ENCODE measurements at regions not wholly inside any gene's neighbourhood (a gene's known extent, or its start where the extent isn't known, plus 50 kb on each side); places are given as distances from the start of the nearest gene placed in this dataset.
"Not testable (repeated sequence)": the region's sequence is repeated elsewhere in the genome, so short reads cannot be mapped to it uniquely, and the experiment has no call there.

GRCh38 chr5:82459626-82460025 is 181.5 kb upstream of the RPS23 start:
- Histone ChIP-seq H3K36me3 (ENCODE audit: control insufficient read depth in 2 of 2, insufficient read depth in 2 of 2, low read length in 1 of 2) (no peaks in the 10 kb centered on the region), H3K4me2 (ENCODE audit: control insufficient read depth, insufficient read depth) (no peak overlapping the region), H4K20me1 (ENCODE audit: control insufficient read depth, insufficient read depth) (no peaks in the 10 kb centered on the region), H3K27ac (ENCODE audit: control insufficient read depth, insufficient read depth) (no peak overlapping the region), H3K27me3 (replicated peaks in 1 of 2; ENCODE audit: control insufficient read depth in 2 of 2, insufficient read depth in 2 of 2, low read length in 1 of 2) (no peaks in the 10 kb centered on the region), H3K9ac (ENCODE audit: control insufficient read depth, insufficient read depth, low read length) (no peak overlapping the region), H3K4me1 (ENCODE audit: control insufficient read depth, insufficient read depth, low read length) (no peaks in the 10 kb centered on the region), H3K4me3 (no peak overlapping the region), H3K9me3 (replicated peaks; ENCODE audit: control insufficient read depth, insufficient read depth, low read length) (no peaks in the 10 kb centered on the region; the same call in 2 of the 3 replicates), H2AFZ (ENCODE audit: control insufficient read depth, low read depth, low read length) (no peak overlapping the region), H3K79me2 (ENCODE audit: control insufficient read depth, insufficient read depth, low read length) (no peaks in the 10 kb centered on the region)
- ATAC-seq, result no peak
- WGBS (ENCODE audit: insufficient coverage, insufficient replicate concordance, low lambda C conversion rate, missing lambda C conversion rate), result 37% methylated on average over 6 of the region's 6 CpGs
- ChIA-PET SMC1A (ENCODE audit: uncharacterized antibody, unreplicated experiment) (no interaction called here), CTCF (no interaction called here), POLR2A (no interaction called here), RAD21 (ENCODE audit: unreplicated experiment) (no interaction called here)
- in situ Hi-C loops (cut with MboI), result no loop called here
- BruUV-seq (replicated peaks), result no TSS peak
- no peak for DNase-seq (ENCODE audit: low read depth, low spot score)
- intact Hi-C loops (cut with micrococcal nuclease; ENCODE audit: unreplicated experiment), result no loop called here
- TF ChIP-seq MYB (IDR thresholded peaks at IDR 0.05; ENCODE audit: borderline replicate concordance, low read depth, low read length), result no peak
- TF ChIP-seq NRF1 (conservative IDR thresholded peaks at IDR 0.05; ENCODE audit: low read depth, low read length), result no peak
- no peak for TF ChIP-seq PAX8 (IDR thresholded peaks at IDR 0.05)
- TF ChIP-seq, protein P1, sequence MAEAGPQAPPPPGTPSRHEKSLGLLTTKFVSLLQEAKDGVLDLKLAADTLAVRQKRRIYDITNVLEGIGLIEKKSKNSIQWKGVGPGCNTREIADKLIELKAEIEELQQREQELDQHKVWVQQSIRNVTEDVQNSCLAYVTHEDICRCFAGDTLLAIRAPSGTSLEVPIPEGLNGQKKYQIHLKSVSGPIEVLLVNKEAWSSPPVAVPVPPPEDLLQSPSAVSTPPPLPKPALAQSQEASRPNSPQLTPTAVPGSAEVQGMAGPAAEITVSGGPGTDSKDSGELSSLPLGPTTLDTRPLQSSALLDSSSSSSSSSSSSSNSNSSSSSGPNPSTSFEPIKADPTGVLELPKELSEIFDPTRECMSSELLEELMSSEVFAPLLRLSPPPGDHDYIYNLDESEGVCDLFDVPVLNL (IDR thresholded peaks at IDR 0.05; ENCODE audit: low read depth, low read length), result no peak
- TF ChIP-seq IRF4 (IDR thresholded peaks at IDR 0.05; ENCODE audit: low read depth, low read length), result no peak
- no peak for TF ChIP-seq SRF (IDR thresholded peaks at IDR 0.05; ENCODE audit: low read depth in 2 of 2, low read length in 2 of 2)
- TF ChIP-seq TCF3 (IDR thresholded peaks at IDR 0.05; ENCODE audit: borderline replicate concordance, insufficient read depth, low read depth, low read length), result no peak
- no peak for TF ChIP-seq CHD4 (IDR thresholded peaks at IDR 0.05)
- no peak for TF ChIP-seq POLR2AphosphoS5 (IDR thresholded peaks at IDR 0.05; ENCODE audit: low read length)
- TF ChIP-seq, protein P2, sequence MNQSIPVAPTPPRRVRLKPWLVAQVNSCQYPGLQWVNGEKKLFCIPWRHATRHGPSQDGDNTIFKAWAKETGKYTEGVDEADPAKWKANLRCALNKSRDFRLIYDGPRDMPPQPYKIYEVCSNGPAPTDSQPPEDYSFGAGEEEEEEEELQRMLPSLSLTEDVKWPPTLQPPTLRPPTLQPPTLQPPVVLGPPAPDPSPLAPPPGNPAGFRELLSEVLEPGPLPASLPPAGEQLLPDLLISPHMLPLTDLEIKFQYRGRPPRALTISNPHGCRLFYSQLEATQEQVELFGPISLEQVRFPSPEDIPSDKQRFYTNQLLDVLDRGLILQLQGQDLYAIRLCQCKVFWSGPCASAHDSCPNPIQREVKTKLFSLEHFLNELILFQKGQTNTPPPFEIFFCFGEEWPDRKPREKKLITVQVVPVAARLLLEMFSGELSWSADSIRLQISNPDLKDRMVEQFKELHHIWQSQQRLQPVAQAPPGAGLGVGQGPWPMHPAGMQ (IDR thresholded peaks at IDR 0.05; ENCODE audit: borderline replicate concordance), result no peak
- no peak for FAIRE-seq

GRCh38 chr5:82455317-82455716 is 177.2 kb upstream of the RPS23 start:
- H3K9ac ChIP-seq (ENCODE audit: control insufficient read depth, insufficient read depth, low read length); intact Hi-C loops (cut with micrococcal nuclease; ENCODE audit: unreplicated experiment); CTCF ChIA-PET; H3K4me2 ChIP-seq (ENCODE audit: control insufficient read depth, insufficient read depth); ATAC-seq; H3K4me1 ChIP-seq (ENCODE audit: control insufficient read depth, insufficient read depth, low read length); H3K36me3 ChIP-seq (ENCODE audit: control insufficient read depth in 2 of 2, insufficient read depth in 2 of 2, low read length in 1 of 2); DNase-seq (ENCODE audit: low read depth, low spot score); H3K4me3 ChIP-seq; H2AFZ ChIP-seq (ENCODE audit: control insufficient read depth, low read depth, low read length); in situ Hi-C loops (cut with MboI); H3K9me3 ChIP-seq (replicated peaks; ENCODE audit: control insufficient read depth, insufficient read depth, low read length); FAIRE-seq; SMC1A ChIA-PET (ENCODE audit: uncharacterized antibody, unreplicated experiment); H3K27me3 ChIP-seq (replicated peaks in 1 of 2; ENCODE audit: control insufficient read depth in 2 of 2, insufficient read depth in 2 of 2, low read length in 1 of 2); BruUV-seq (replicated peaks); POLR2A ChIA-PET; RAD21 ChIA-PET (ENCODE audit: unreplicated experiment); H4K20me1 ChIP-seq (ENCODE audit: control insufficient read depth, insufficient read depth); H3K79me2 ChIP-seq (ENCODE audit: control insufficient read depth, insufficient read depth, low read length); H3K27ac ChIP-seq (ENCODE audit: control insufficient read depth, insufficient read depth): not testable (repeated sequence)
- WGBS (ENCODE audit: insufficient coverage, insufficient replicate concordance, low lambda C conversion rate, missing lambda C conversion rate), result 44% methylated on average over 4 of the region's 4 CpGs

All from GM12878 (cell line).